K562 (cell line): ENCODE measurements at regions not wholly inside any gene's neighbourhood (a gene's known extent, or its start where the extent isn't known, plus 50 kb on each side); places are given as distances from the start of the nearest gene placed in this dataset.

Experiments
- ATAC-seq: fragments of 200-7000 bp; cut with Tn5 transposase; 3 replicates; pipeline ENCODE4 v1.9.1; 2020; ENCODE audit warnings: moderate library complexity
- BruUV-seq: library from RNA; stranded (reverse); fragments of 400-500 nt; replicated peaks from 2 replicates; lab custom pipeline; 2021; lab: Mats Ljungman, UMichigan
- CTCF ChIA-PET: fragments of 300-600 bp; formaldehyde crosslinking; extraction: SDS; loops from one replicate; lab custom pipeline; 2021; ENCODE audit warnings: low intra/inter-chr PET ratio; lab: Yijun Ruan, JAX
- POLR2A ChIA-PET: fragments of 300-600, 350-650 bp; sonication (Branson Sonifier 250); formaldehyde crosslinking; extraction: SDS; loops from one replicate; lab custom pipeline; 2021; ENCODE audit warnings: antibody characterized with exemption, inconsistent platforms; lab: Yijun Ruan, JAX
- DNase-seq, 4 experiments: peaks; one replicate each; pipeline versions ENCODE4 v3.0.0 to v3.0.0-alpha.2; 2011 to 2018; ENCODE audit warnings: low spot score in 3 of 4, mixed read lengths in 3 of 4; ENCODE audit errors: extremely low read depth in 1 of 4
- FAIRE-seq: peaks from 2 replicates; lab custom pipeline; 2011; peaks lifted over from hg19 to GRCh38; lab: Jason Lieb, UNC
- H2AFZ ChIP-seq: 2 replicates; pipeline ENCODE4 v1.6.0; 2011; ENCODE audit warnings: low read depth, low read length, control low read depth, inconsistent platforms
- H3K27ac ChIP-seq: fragments of 200-600 bp; 3 replicates; pipeline ENCODE4 v1.8.0; 2011; ENCODE audit warnings: low read depth, mild to moderate bottlenecking, control low read depth, inconsistent platforms, low read length, moderate library complexity, mixed read lengths; ENCODE audit errors: extremely low read depth
- H3K27me3 ChIP-seq, 2 experiments: fragments of 300-600 bp in 1 of 2; 2 replicates in 1 of 2; 3 replicates in 1 of 2; pipeline versions ENCODE4 v1.6.0 to v1.8.0; 2011; ENCODE audit warnings: inconsistent platforms in 2 of 2, low read length in 2 of 2, mild to moderate bottlenecking in 1 of 2, mixed read lengths in 1 of 2, moderate library complexity in 1 of 2; ENCODE audit not compliant: control insufficient read depth in 2 of 2, insufficient read depth in 2 of 2
- H3K36me3 ChIP-seq: fragments of 300-600 bp; 3 replicates; pipeline ENCODE4 v1.8.0; 2011; ENCODE audit warnings: mild to moderate bottlenecking, low read length, inconsistent platforms; ENCODE audit not compliant: control insufficient read depth, insufficient read depth
- H3K4me1 ChIP-seq, 2 experiments: fragments of 200-600 bp in 1 of 2; replicated peaks in 1 of 2; 2 replicates in 1 of 2; 3 replicates in 1 of 2; pipeline versions ENCODE4 v1.5.1 to v1.8.0; 2011; ENCODE audit warnings: inconsistent platforms in 2 of 2, low read length in 2 of 2, mild to moderate bottlenecking in 1 of 2, mixed read lengths in 1 of 2, moderate library complexity in 1 of 2; ENCODE audit not compliant: control insufficient read depth in 2 of 2, insufficient read depth in 2 of 2
- H3K4me2 ChIP-seq: 2 replicates; pipeline ENCODE4 v1.6.1; 2011; ENCODE audit warnings: low read length, control low read depth, inconsistent platforms, mixed read lengths; ENCODE audit not compliant: insufficient read depth
- H3K4me3 ChIP-seq: fragments of 200-600 bp; sonication (generic), shearing (Covaris generic); 2 replicates; pipeline ENCODE4 v1.5.1; 2016; ENCODE audit warnings: control low read depth, inconsistent platforms
- H3K79me2 ChIP-seq: fragments of 200-600 bp; 3 replicates; pipeline ENCODE4 v1.8.0; 2011; ENCODE audit warnings: low read length, inconsistent platforms; ENCODE audit not compliant: control insufficient read depth, insufficient read depth
- H3K9ac ChIP-seq, 2 experiments: 2 replicates each; pipeline versions ENCODE4 v1.6.0 to v1.6.1; 2011; ENCODE audit warnings: low read depth in 2 of 2, low read length in 2 of 2, control low read depth in 1 of 2, inconsistent platforms in 1 of 2, mild to moderate bottlenecking in 1 of 2, mixed read lengths in 1 of 2; ENCODE audit not compliant: insufficient read depth in 1 of 2
- H3K9me1 ChIP-seq: one replicate; pipeline ENCODE4 v1.6.0; 2011; ENCODE audit warnings: inconsistent platforms, mild to moderate bottlenecking, low read length, moderate library complexity; ENCODE audit not compliant: control insufficient read depth, insufficient read depth
- H3K9me3 ChIP-seq: replicated peaks from 2 replicates; pipeline ENCODE4 v1.5.1; 2011; ENCODE audit warnings: low read depth, low read length, inconsistent platforms; ENCODE audit not compliant: control insufficient read depth, insufficient read depth
- H4K20me1 ChIP-seq: replicated peaks from 2 replicates; pipeline ENCODE4 v1.6.1; 2011; ENCODE audit warnings: low read length, inconsistent platforms, mixed read lengths; ENCODE audit not compliant: control insufficient read depth, insufficient read depth
- CCAR2 ChIP-seq: fragments of 200-400 bp; formaldehyde crosslinking; IDR thresholded peaks from 2 replicates; pipeline ENCODE4 v1.6.1; 2017; ENCODE audit warnings: mild to moderate bottlenecking, low read depth, low read length
- ETS2 ChIP-seq: IDR thresholded peaks from 2 replicates; pipeline ENCODE4 v1.6.1; 2016; ENCODE audit warnings: borderline replicate concordance, missing genetic modification characterization, mild to moderate bottlenecking, moderate library complexity, missing compliant biosample characterization; ENCODE audit not compliant: poor library complexity, severe bottlenecking
- GATAD2A ChIP-seq: fragments of 450-650 bp; IDR thresholded peaks from 2 replicates; pipeline ENCODE4 v1.6.1; 2017
- GTF2F1 ChIP-seq: IDR thresholded peaks from 2 replicates; pipeline ENCODE4 v1.6.1; 2011; ENCODE audit warnings: low read depth, low read length, improper control_type of control experiment
- NONO ChIP-seq, 2 experiments: fragments of 200-400 bp in 1 of 2; fragments of 450-650 bp in 1 of 2; formaldehyde crosslinking in 1 of 2; IDR thresholded peaks; 2 replicates each; pipeline ENCODE4 v1.6.1; 2017; ENCODE audit warnings: low read depth in 2 of 2, mild to moderate bottlenecking in 2 of 2, moderate library complexity in 2 of 2, low read length in 1 of 2
- TFAM ChIP-seq: fragments of 250-450 bp; sonication (Bioruptor Pico); conservative IDR thresholded peaks from 2 replicates; pipeline ENCODE4 v1.5.0; 2021; ENCODE audit warnings: mild to moderate bottlenecking, moderate library complexity
- ZNF133 ChIP-seq: fragments of 250-450 bp; sonication (Bioruptor Pico); IDR thresholded peaks from 2 replicates; pipeline ENCODE4 v1.4.0; 2020; ENCODE audit warnings: mild to moderate bottlenecking
- WGBS: fragments of 100-300 bp; shearing (Covaris generic); methylation state at CpG from one replicate; pipeline ENCODE4 v1.1.6; 2016; ENCODE audit warnings: low coverage, mixed read lengths; ENCODE audit not compliant: insufficient coverage; ENCODE audit errors: missing lambda C conversion rate; 5-methylcytosine and 5-hydroxymethylcytosine counted together
- in situ Hi-C: fragments of 300-500 bp; cut with MboI; formaldehyde crosslinking; loops from 4 replicates; pipeline ENCODE4 v1.15.0; 2018; ENCODE audit warnings: inconsistent platforms, mixed read lengths
- intact Hi-C: fragments of 100-400 bp; cut with micrococcal nuclease; formaldehyde crosslinking; loops from 2 replicates; pipeline ENCODE4 v1.14.2; 2022
- TF ChIP-seq, protein P1 (sequence below): fragments of 250-450 bp; sonication (Bioruptor Pico); IDR thresholded peaks from 2 replicates; pipeline ENCODE4 v1.8.0; 2022; ENCODE audit warnings: moderate library complexity, mild to moderate bottlenecking, inconsistent platforms
- TF ChIP-seq, protein P2 (sequence below): sonication (generic); formaldehyde crosslinking; IDR thresholded peaks from 2 replicates; pipeline ENCODE4 v1.8.1; 2023; ENCODE audit warnings: mild to moderate bottlenecking, missing genetic modification reagents
- TF ChIP-seq, protein P3 (sequence below): sonication (generic); formaldehyde crosslinking; IDR thresholded peaks from 2 replicates; pipeline ENCODE4 v1.4.0; 2020; ENCODE audit warnings: mild to moderate bottlenecking, missing genetic modification reagents
- TF ChIP-seq, protein P4 (sequence below): fragments of 450-650 bp; IDR thresholded peaks from 2 replicates; pipeline ENCODE4 v1.6.1; 2017; ENCODE audit warnings: antibody characterized with exemption
- TF ChIP-seq, protein P5 (sequence below), 2 experiments: fragments of 450-650 bp in 1 of 2; sonication (generic) in 1 of 2; formaldehyde crosslinking in 1 of 2; IDR thresholded peaks in 1 of 2; conservative IDR thresholded peaks in 1 of 2; 2 replicates each; pipeline versions ENCODE4 v1.6.1 to v1.8.1; 2016 to 2023; ENCODE audit warnings: mild to moderate bottlenecking in 2 of 2, moderate library complexity in 2 of 2, inconsistent platforms in 1 of 2, missing genetic modification reagents in 1 of 2

DNA sequence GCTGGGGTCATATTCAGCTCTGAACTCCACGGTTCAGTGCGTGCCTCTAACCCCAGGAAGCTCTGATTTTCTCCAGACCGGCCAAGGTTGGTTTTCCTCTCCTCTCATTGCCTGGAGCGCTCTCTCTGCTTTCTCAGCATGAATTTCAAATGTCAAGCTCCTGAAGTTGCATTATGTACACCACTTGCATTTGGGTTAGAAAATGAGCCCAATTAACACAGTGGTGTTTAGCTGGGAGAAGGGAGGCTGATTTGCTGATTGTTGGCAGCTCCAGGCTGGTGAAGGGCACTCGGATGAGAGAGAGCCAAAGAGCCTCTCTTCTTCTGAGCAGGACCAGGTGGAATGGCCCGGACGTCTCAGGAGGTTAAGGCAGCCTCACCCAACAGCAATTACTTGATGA, 570.9 kb downstream of the VRK1 start:
- Histone ChIP-seq H3K4me3 (no peak overlapping the region), H4K20me1 (no peaks in the 10 kb centered on the region), H3K4me1 (no peaks in the 10 kb centered on the region), H3K9me3 (no peaks in the 10 kb centered on the region), H3K79me2 (no peaks in the 10 kb centered on the region), H3K9me1 (no peaks in the 10 kb centered on the region), H3K36me3 (no peaks in the 10 kb centered on the region), H2AFZ (no peak overlapping the region), H3K4me2 (no peak overlapping the region), H3K9ac (no peak overlapping the region), H3K27ac (no peak overlapping the region), H3K27me3 (no peaks in the 10 kb centered on the region; a peak in 1 of 5 replicates)
- WGBS, result 4% methylated on average over 4 of the region's 7 CpGs
- BruUV-seq, result no TSS peak
- ChIA-PET CTCF (no interaction called here), POLR2A (no interaction called here)
- no peak for DNase-seq
- FAIRE-seq, result no peak
- in situ Hi-C loops (no loop called here), intact Hi-C loops (no loop called here)
- ATAC-seq, result no peak
- TF ChIP-seq ETS2 (tag) (no peak), GTF2F1 (no peak), NONO (IDR thresholded peaks at IDR 0.05; ENCODE audit: low read depth in 2 of 2, low read length in 1 of 2) (no peak), CCAR2 (no peak), GATAD2A (no peak), ZNF133 (CRISPR knock-in tag) (no peak), TFAM (no peak)
- TF ChIP-seq, protein P1, sequence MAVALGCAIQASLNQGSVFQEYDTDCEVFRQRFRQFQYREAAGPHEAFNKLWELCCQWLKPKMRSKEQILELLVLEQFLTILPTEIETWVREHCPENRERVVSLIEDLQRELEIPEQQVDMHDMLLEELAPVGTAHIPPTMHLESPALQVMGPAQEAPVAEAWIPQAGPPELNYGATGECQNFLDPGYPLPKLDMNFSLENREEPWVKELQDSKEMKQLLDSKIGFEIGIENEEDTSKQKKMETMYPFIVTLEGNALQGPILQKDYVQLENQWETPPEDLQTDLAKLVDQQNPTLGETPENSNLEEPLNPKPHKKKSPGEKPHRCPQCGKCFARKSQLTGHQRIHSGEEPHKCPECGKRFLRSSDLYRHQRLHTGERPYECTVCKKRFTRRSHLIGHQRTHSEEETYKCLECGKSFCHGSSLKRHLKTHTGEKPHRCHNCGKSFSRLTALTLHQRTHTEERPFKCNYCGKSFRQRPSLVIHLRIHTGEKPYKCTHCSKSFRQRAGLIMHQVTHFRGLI (CRISPR knock-in tag), result no peak
- TF ChIP-seq, protein P2, sequence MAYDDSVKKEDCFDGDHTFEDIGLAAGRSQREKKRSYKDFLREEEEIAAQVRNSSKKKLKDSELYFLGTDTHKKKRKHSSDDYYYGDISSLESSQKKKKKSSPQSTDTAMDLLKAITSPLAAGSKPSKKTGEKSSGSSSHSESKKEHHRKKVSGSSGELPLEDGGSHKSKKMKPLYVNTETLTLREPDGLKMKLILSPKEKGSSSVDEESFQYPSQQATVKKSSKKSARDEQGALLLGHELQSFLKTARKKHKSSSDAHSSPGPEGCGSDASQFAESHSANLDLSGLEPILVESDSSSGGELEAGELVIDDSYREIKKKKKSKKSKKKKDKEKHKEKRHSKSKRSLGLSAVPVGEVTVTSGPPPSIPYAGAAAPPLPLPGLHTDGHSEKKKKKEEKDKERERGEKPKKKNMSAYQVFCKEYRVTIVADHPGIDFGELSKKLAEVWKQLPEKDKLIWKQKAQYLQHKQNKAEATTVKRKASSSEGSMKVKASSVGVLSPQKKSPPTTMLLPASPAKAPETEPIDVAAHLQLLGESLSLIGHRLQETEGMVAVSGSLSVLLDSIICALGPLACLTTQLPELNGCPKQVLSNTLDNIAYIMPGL (CRISPR knock-in tag), result no peak
- TF ChIP-seq, protein P3, sequence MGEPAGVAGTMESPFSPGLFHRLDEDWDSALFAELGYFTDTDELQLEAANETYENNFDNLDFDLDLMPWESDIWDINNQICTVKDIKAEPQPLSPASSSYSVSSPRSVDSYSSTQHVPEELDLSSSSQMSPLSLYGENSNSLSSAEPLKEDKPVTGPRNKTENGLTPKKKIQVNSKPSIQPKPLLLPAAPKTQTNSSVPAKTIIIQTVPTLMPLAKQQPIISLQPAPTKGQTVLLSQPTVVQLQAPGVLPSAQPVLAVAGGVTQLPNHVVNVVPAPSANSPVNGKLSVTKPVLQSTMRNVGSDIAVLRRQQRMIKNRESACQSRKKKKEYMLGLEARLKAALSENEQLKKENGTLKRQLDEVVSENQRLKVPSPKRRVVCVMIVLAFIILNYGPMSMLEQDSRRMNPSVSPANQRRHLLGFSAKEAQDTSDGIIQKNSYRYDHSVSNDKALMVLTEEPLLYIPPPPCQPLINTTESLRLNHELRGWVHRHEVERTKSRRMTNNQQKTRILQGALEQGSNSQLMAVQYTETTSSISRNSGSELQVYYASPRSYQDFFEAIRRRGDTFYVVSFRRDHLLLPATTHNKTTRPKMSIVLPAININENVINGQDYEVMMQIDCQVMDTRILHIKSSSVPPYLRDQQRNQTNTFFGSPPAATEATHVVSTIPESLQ (CRISPR knock-in tag), result no peak
- TF ChIP-seq, protein P4, sequence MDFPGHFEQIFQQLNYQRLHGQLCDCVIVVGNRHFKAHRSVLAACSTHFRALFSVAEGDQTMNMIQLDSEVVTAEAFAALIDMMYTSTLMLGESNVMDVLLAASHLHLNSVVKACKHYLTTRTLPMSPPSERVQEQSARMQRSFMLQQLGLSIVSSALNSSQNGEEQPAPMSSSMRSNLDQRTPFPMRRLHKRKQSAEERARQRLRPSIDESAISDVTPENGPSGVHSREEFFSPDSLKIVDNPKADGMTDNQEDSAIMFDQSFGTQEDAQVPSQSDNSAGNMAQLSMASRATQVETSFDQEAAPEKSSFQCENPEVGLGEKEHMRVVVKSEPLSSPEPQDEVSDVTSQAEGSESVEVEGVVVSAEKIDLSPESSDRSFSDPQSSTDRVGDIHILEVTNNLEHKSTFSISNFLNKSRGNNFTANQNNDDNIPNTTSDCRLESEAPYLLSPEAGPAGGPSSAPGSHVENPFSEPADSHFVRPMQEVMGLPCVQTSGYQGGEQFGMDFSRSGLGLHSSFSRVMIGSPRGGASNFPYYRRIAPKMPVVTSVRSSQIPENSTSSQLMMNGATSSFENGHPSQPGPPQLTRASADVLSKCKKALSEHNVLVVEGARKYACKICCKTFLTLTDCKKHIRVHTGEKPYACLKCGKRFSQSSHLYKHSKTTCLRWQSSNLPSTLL, result no peak
- TF ChIP-seq, protein P5, sequence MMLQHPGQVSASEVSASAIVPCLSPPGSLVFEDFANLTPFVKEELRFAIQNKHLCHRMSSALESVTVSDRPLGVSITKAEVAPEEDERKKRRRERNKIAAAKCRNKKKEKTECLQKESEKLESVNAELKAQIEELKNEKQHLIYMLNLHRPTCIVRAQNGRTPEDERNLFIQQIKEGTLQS (IDR thresholded peaks at IDR 0.05), result no peak
- TF ChIP-seq, protein P5 (CRISPR knock-in tag; conservative IDR thresholded peaks at IDR 0.05), result no peak
